ENCODE measurements at regions not wholly inside any gene's neighbourhood (a gene's known extent, or its start where the extent isn't known, plus 50 kb on each side); places are given as distances from the start of the nearest gene placed in this dataset.
"Not testable (repeated sequence)": the region's sequence is repeated elsewhere in the genome, so short reads cannot be mapped to it uniquely, and the experiment has no call there.

DNA sequence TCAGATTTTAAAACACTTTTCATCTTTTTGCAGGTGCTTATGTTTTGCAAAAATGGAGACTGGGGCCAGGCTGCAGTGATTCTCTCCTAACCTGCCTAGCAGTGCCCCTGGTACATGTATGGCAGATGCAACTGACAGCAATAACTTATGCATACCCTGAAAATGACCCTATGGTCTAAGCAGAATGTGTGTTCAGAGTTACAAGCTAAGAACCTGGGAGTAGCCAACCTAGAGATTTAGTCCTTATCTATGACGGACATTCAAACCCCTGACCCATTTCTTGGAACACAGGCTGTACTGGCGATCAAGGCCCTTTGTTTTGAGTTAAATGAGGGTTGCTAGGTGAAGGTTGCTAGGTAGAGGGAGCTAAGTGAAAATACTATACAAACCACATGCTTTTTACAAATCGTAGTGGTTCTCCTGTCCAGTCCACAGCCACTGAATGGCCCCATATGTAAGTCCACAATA is 184.9 kb upstream of the SESN3 start:
- DNase-seq (ENCODE audit: extremely low read depth, low read depth) = no peak
- TF ChIP-seq, protein P1, sequence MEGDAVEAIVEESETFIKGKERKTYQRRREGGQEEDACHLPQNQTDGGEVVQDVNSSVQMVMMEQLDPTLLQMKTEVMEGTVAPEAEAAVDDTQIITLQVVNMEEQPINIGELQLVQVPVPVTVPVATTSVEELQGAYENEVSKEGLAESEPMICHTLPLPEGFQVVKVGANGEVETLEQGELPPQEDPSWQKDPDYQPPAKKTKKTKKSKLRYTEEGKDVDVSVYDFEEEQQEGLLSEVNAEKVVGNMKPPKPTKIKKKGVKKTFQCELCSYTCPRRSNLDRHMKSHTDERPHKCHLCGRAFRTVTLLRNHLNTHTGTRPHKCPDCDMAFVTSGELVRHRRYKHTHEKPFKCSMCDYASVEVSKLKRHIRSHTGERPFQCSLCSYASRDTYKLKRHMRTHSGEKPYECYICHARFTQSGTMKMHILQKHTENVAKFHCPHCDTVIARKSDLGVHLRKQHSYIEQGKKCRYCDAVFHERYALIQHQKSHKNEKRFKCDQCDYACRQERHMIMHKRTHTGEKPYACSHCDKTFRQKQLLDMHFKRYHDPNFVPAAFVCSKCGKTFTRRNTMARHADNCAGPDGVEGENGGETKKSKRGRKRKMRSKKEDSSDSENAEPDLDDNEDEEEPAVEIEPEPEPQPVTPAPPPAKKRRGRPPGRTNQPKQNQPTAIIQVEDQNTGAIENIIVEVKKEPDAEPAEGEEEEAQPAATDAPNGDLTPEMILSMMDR (IDR thresholded peaks at IDR 0.05; ENCODE audit: low read depth, low read length) = no peak

DNA sequence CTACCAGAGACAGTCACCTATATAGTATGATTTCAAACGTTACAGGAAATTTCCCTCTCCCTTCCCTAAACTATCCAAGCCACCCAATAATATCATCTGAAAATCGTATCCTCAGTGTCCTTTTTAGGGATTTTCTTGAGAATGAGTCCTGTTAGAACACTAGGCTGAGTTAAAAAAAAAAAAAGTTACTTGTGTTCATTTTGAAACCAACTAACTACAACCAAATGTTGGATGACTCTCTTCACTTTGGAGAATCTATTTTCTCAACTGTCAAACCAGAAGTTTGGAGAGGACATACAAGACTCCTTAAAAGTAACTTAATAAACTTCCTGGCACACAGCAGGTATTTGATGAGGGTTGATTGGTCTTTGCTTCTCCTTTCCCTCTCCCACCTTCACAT is 183.2 kb upstream of the SESN3 start:
- DNase-seq (ENCODE audit: extremely low read depth, low read depth) = no peak
- TF ChIP-seq, protein P1 (IDR thresholded peaks at IDR 0.05; ENCODE audit: low read depth, low read length) = no peak

DNA sequence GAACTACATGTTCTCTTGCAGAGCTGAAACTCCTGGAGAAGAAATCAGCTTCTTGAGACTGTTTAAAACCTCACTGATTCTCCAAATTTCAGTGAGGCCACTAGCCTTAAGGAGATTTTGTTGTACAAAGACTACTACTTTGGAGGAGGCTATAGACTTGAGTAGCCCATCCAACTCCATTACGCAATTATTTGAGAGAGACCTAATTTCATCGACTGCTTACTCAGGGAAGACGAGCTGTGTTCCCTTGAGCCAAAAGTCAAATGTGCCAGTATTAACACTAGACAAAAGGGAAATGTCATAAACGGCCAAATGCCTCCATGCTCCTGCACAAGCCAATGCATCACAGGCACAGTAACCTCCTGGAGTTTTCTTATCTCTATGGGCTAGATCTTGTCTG is 182.8 kb upstream of the SESN3 start:
- no peak for DNase-seq (ENCODE audit: extremely low read depth, low read depth)
- TF ChIP-seq, protein P1 (IDR thresholded peaks at IDR 0.05; ENCODE audit: low read depth, low read length) = no peak

DNA sequence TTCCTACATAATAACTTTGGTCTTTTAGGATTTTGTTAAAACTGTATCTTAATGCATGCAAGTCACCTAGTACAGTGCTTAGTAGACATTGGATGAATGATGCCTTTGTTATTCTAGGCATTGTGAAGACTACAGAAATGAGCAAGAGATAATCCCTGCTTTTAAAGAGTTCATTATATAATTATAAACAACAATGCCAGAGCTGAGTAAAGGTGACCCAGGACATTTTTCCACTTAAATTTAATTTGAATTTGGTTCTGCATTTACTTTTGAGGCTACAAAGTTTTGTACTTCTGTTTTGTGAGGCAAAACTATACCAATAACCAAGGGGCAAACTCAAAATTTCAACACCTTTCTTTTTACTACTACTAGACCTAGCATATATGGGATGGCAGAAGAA is 182.0 kb upstream of the SESN3 start:
- TF ChIP-seq, protein P1 (IDR thresholded peaks at IDR 0.05; ENCODE audit: low read depth, low read length) = no peak
- no peak for DNase-seq (ENCODE audit: extremely low read depth, low read depth)

DNA sequence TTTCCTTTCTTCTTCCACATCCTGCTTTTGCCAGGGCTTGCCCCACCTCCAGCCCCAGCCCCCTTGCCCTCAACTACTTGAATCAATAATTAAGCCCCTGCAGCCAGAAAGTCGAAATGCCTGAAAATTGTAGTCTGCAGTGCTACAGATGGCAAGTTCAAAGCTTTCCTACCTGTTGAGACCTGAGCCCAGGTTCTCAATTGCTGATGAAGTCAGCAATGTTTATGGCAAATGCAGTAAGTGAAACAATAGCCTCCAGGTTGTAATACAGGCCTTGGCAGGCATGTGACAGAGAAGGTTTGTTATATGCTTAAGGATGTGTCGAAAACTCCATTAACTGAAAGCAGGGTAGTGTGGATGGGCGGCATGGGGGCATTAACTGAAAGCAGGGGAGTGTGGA is 181.1 kb upstream of the SESN3 start:
- TF ChIP-seq, protein P1 (IDR thresholded peaks at IDR 0.05; ENCODE audit: low read depth, low read length) = no peak
- DNase-seq (ENCODE audit: extremely low read depth, low read depth) = no peak

DNA sequence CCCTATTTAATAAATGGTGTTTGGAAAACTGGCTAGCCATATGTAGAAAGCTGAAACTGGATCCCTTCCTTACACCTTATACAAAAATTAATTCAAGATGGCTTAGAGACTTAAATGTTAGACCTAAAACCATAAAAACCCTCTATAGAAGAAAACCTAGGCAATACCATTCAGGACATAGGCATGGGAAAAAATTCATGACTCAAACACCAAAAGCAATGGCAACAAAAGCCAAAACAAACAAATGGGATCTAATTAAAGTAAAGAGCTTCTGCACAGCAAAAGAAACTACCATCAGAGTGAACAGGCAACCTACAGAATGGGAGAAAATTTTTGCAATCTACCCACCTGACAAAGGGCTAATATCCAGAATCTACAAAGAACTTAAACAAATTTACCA is 179.7 kb upstream of the SESN3 start:
- not testable (repeated sequence) for DNase-seq (ENCODE audit: extremely low read depth, low read depth)

DNA sequence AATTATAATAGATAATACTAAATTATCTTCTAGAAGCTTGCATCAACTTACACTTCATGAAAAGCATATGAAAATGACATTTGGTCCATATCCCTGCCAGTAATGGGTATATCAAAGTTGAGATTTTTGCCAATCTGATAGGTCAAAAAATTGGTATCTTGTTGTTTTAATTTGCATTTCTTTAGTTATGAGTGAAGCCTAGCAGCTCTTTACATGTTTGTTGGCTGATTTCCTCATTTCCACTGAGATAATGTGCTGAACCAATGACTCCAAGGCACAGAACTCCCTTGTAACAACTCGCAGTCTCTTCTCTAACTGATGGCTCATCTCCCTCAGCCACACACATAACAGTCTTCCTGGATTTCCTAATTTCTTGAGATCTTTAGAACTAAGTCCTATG is 175.3 kb upstream of the SESN3 start:
- TF ChIP-seq, protein P1 (IDR thresholded peaks at IDR 0.05; ENCODE audit: low read depth, low read length) = no peak
- no peak for DNase-seq (ENCODE audit: extremely low read depth, low read depth)

DNA sequence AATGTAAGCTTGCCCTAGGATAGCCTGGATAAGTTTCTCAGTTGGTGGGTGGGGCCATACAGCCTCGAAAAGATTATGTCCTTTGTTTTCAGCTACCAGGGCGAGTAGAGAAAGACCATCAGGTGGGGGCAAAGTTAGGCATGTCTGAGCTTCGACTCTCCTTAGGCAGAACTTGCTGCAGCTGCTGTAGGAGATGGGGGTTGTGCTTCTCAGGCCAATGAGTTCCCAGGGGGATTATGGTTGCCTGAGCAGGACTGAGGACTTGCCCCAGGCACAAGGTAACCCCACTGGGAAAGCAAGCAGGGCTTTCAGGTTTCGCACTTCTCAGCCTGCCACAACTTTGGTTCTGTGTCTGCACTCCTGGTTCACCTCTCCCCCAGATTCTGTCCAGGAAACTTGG is 173.4 kb upstream of the SESN3 start:
- DNase-seq (ENCODE audit: extremely low read depth, low read depth) = no peak
- TF ChIP-seq, protein P1 (IDR thresholded peaks at IDR 0.05; ENCODE audit: low read depth, low read length) = no peak

All from AG09319 (cell line).